ENCODE measurements at regions not wholly inside any gene's neighbourhood (a gene's known extent, or its start where the extent isn't known, plus 50 kb on each side); places are given as distances from the start of the nearest gene placed in this dataset.

GRCh38 chr2:13818002-13818401 lies 814.5 kb upstream of the LRATD1 start (continued):
- no peak for TF ChIP-seq ZNF571 (tag by site-specific recombination; IDR thresholded peaks at IDR 0.05)
- no peak for TF ChIP-seq ZBTB20 (tag by site-specific recombination; IDR thresholded peaks at IDR 0.05)

- no peak for TF ChIP-seq ZNF658 (tag by site-specific recombination; IDR thresholded peaks at IDR 0.05)
- TF ChIP-seq SCRT2 (tag by site-specific recombination; IDR thresholded peaks at IDR 0.05): no peak
- TF ChIP-seq ZNF221 (tag by site-specific recombination; IDR thresholded peaks at IDR 0.05; ENCODE audit: borderline replicate concordance): no peak
- no peak for TF ChIP-seq ZNF280C (tag by site-specific recombination; IDR thresholded peaks at IDR 0.05)
- TF ChIP-seq ZNF792 (tag by site-specific recombination; IDR thresholded peaks at IDR 0.05): no peak
- no peak for TF ChIP-seq GLIS1 (tag by site-specific recombination; IDR thresholded peaks at IDR 0.05)
- ChIA-PET CTCF (no interaction called here), POLR2A (no interaction called here)
- Histone ChIP-seq H3K4me1 (ENCODE audit: control insufficient read depth, insufficient read depth, low read length) (no peaks in the 10 kb centered on the region), H3K4me3 (ENCODE audit: low read depth, low read length) (no peak overlapping the region), H3K36me3 (ENCODE audit: control insufficient read depth in 2 of 2, insufficient read depth in 1 of 2, low read length in 2 of 2) (no peaks in the 10 kb centered on the region), H3K9me3 (ENCODE audit: control insufficient read depth, insufficient read depth, low read depth, low read length) (no peaks in the 10 kb centered on the region), H3K27ac (ENCODE audit: extremely low read depth, low read depth, low read length) (no peak overlapping the region)
Observed at GRCh38 chr2:13819896-13820295, 812.6 kb upstream of the LRATD1 start.

DNA sequence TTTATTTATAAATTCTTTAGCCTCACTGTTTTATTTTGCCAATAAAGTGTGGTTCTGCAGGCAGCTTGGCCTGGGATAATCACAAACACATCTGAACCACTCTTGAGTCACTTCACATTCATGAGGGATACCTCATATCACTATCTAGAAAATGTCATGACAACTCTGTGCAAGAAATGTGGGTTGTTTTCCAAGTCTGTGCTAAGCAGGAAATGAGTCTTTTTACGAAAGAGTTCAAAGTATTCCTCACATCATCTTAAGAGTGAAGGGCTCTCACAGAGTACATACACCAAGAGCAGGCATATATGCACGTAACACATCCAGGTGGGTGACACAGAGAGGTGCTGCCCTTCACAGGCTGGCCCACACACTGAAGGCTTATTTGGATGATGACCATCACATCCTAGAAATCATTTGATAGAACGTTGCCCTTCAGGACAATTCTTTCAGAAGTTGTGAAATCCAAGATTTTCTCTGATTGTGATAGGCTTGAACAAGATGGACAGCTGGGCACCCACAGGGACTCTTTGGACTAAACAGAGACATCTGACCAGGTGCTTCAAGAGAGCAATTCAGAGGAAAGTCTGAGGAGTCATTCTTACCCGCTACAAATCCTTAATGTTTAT lies 811.1 kb upstream of the LRATD1 start:
- CTCF ChIA-PET: no interaction called here

More for the DNA sequence above, 811.1 kb upstream of the LRATD1 start:
- no peak overlapping the region for H3K27ac ChIP-seq (ENCODE audit: extremely low read depth, low read depth, low read length)
- no peaks in the 10 kb centered on the region for H3K36me3 ChIP-seq (ENCODE audit: control insufficient read depth in 2 of 2, insufficient read depth in 1 of 2, low read length in 2 of 2)
- H3K4me3 ChIP-seq (ENCODE audit: low read depth, low read length): no peak overlapping the region
- no peaks in the 10 kb centered on the region for H3K9me3 ChIP-seq (ENCODE audit: control insufficient read depth, insufficient read depth, low read depth, low read length)
- TF ChIP-seq ATF2 (tag by site-specific recombination; IDR thresholded peaks at IDR 0.05; ENCODE audit: low read depth): no peak
- TF ChIP-seq, protein P1, sequence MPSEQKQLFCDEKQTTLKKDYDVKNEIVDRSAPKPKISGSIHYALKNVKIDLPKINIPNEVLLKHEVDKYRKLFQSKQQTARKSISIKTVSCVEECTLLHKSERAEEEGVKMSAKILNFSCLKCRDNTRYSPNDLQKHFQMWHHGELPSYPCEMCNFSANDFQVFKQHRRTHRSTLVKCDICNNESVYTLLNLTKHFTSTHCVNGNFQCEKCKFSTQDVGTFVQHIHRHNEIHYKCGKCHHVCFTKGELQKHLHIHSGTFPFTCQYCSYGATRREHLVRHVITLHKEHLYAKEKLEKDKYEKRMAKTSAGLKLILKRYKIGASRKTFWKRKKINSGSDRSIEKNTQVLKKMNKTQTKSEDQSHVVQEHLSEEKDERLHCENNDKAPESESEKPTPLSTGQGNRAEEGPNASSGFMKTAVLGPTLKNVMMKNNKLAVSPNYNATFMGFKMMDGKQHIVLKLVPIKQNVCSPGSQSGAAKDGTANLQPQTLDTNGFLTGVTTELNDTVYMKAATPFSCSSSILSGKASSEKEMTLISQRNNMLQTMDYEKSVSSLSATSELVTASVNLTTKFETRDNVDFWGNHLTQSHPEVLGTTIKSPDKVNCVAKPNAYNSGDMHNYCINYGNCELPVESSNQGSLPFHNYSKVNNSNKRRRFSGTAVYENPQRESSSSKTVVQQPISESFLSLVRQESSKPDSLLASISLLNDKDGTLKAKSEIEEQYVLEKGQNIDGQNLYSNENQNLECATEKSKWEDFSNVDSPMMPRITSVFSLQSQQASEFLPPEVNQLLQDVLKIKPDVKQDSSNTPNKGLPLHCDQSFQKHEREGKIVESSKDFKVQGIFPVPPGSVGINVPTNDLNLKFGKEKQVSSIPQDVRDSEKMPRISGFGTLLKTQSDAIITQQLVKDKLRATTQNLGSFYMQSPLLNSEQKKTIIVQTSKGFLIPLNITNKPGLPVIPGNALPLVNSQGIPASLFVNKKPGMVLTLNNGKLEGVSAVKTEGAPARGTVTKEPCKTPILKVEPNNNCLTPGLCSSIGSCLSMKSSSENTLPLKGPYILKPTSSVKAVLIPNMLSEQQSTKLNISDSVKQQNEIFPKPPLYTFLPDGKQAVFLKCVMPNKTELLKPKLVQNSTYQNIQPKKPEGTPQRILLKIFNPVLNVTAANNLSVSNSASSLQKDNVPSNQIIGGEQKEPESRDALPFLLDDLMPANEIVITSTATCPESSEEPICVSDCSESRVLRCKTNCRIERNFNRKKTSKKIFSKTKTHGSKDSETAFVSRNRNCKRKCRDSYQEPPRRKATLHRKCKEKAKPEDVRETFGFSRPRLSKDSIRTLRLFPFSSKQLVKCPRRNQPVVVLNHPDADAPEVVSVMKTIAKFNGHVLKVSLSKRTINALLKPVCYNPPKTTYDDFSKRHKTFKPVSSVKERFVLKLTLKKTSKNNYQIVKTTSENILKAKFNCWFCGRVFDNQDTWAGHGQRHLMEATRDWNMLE (tag by site-specific recombination; conservative IDR thresholded peaks at IDR 0.05; ENCODE audit: low read depth): no peak
- TF ChIP-seq ZNF10 (tag by site-specific recombination; IDR thresholded peaks at IDR 0.05): no peak
- no peak for TF ChIP-seq ZBTB48 (tag by site-specific recombination; IDR thresholded peaks at IDR 0.05)
- TF ChIP-seq, protein P2, sequence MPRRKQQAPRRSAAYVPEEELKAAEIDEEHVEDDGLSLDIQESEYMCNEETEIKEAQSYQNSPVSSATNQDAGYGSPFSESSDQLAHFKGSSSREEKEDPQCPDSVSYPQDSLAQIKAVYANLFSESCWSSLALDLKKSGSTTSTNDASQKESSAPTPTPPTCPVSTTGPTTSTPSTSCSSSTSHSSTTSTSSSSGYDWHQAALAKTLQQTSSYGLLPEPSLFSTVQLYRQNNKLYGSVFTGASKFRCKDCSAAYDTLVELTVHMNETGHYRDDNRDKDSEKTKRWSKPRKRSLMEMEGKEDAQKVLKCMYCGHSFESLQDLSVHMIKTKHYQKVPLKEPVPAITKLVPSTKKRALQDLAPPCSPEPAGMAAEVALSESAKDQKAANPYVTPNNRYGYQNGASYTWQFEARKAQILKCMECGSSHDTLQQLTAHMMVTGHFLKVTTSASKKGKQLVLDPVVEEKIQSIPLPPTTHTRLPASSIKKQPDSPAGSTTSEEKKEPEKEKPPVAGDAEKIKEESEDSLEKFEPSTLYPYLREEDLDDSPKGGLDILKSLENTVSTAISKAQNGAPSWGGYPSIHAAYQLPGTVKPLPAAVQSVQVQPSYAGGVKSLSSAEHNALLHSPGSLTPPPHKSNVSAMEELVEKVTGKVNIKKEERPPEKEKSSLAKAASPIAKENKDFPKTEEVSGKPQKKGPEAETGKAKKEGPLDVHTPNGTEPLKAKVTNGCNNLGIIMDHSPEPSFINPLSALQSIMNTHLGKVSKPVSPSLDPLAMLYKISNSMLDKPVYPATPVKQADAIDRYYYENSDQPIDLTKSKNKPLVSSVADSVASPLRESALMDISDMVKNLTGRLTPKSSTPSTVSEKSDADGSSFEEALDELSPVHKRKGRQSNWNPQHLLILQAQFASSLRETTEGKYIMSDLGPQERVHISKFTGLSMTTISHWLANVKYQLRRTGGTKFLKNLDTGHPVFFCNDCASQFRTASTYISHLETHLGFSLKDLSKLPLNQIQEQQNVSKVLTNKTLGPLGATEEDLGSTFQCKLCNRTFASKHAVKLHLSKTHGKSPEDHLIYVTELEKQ (tag by site-specific recombination; IDR thresholded peaks at IDR 0.05; ENCODE audit: borderline replicate concordance): no peak
- no peak for TF ChIP-seq ZNF174 (tag by site-specific recombination; IDR thresholded peaks at IDR 0.05)
- TF ChIP-seq ZFHX2 (tag by site-specific recombination; conservative IDR thresholded peaks at IDR 0.05): no peak
- TF ChIP-seq ZNF350 (tag by site-specific recombination; IDR thresholded peaks at IDR 0.05): no peak
- TF ChIP-seq, protein P3, sequence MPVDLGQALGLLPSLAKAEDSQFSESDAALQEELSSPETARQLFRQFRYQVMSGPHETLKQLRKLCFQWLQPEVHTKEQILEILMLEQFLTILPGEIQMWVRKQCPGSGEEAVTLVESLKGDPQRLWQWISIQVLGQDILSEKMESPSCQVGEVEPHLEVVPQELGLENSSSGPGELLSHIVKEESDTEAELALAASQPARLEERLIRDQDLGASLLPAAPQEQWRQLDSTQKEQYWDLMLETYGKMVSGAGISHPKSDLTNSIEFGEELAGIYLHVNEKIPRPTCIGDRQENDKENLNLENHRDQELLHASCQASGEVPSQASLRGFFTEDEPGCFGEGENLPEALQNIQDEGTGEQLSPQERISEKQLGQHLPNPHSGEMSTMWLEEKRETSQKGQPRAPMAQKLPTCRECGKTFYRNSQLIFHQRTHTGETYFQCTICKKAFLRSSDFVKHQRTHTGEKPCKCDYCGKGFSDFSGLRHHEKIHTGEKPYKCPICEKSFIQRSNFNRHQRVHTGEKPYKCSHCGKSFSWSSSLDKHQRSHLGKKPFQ (tag by site-specific recombination; IDR thresholded peaks at IDR 0.05): no peak
- TF ChIP-seq ZNF521 (tag by site-specific recombination; IDR thresholded peaks at IDR 0.05): no peak
- TF ChIP-seq MYNN (tag by site-specific recombination; IDR thresholded peaks at IDR 0.05; ENCODE audit: borderline replicate concordance): no peak
- POLR2A ChIA-PET: no interaction called here
- H3K4me1 ChIP-seq (ENCODE audit: control insufficient read depth, insufficient read depth, low read length): no peaks in the 10 kb centered on the region
